OCI-LY3 (cell line): ENCODE measurements at regions not wholly inside any gene's neighbourhood (a gene's known extent, or its start where the extent isn't known, plus 50 kb on each side); places are given as distances from the start of the nearest gene placed in this dataset.

ENCODE experiments used
- EZH2phosphoT487 ChIP-seq: fragments of 200-600 bp; shearing (Covaris generic); IDR thresholded peaks from 2 replicates; pipeline ENCODE4 v1.6.1; 2018; ENCODE audit warnings: antibody characterized with exemption, mixed run types, low read depth
- TF ChIP-seq, protein P1 (sequence below): fragments of 200-600, 300-600 bp; sonication (generic); IDR thresholded peaks from 2 replicates; pipeline ENCODE4 v1.5.1; 2014; ENCODE audit warnings: antibody characterized with exemption, low read length, low read depth

DNA sequence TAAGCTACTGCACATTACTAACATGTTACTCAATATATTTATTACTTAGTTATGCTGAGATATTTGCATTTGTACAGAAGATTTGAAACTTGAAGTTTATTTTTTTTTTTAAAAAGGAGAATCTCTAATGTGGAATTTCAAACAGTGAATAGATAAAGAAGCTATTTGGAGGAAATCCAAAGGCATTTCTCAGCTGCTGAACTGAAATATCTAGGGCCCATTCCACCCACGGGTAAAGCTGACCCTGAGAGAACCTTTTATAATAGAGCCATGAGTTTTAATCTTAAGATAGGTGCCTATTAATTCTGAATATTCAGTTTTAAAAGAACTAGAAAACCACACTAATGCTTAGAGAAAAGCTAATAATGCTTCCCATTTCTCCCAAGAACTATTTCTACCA, 225.4 kb upstream of the CAND1 start:
- TF ChIP-seq, protein P1, sequence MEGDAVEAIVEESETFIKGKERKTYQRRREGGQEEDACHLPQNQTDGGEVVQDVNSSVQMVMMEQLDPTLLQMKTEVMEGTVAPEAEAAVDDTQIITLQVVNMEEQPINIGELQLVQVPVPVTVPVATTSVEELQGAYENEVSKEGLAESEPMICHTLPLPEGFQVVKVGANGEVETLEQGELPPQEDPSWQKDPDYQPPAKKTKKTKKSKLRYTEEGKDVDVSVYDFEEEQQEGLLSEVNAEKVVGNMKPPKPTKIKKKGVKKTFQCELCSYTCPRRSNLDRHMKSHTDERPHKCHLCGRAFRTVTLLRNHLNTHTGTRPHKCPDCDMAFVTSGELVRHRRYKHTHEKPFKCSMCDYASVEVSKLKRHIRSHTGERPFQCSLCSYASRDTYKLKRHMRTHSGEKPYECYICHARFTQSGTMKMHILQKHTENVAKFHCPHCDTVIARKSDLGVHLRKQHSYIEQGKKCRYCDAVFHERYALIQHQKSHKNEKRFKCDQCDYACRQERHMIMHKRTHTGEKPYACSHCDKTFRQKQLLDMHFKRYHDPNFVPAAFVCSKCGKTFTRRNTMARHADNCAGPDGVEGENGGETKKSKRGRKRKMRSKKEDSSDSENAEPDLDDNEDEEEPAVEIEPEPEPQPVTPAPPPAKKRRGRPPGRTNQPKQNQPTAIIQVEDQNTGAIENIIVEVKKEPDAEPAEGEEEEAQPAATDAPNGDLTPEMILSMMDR, result no peak
- TF ChIP-seq EZH2phosphoT487, result no peak
